ENCODE measurements at regions not wholly inside any gene's neighbourhood (a gene's known extent, or its start where the extent isn't known, plus 50 kb on each side); places are given as distances from the start of the nearest gene placed in this dataset.

- Histone ChIP-seq H3K4me3 (ENCODE audit: low read length) (no peak overlapping the region), H3K36me3 (ENCODE audit: control insufficient read depth, insufficient read depth, low read length) (no peaks in the 10 kb centered on the region), H3K9me3 (replicated peaks; ENCODE audit: control insufficient read depth, low read depth, low read length) (no peaks in the 10 kb centered on the region), H3K27ac (ENCODE audit: low read length) (no peak overlapping the region), H3K27me3 (ENCODE audit: control insufficient read depth, insufficient read depth, low read length) (no peaks in the 10 kb centered on the region), H3K4me1 (ENCODE audit: control insufficient read depth, insufficient read depth, low read length) (no peaks in the 10 kb centered on the region)
- WGBS (ENCODE audit: insufficient coverage) = no CpG with 5 or more reads among the region's 1 CpG
- no peak for DNase-seq
Observed at GRCh38 chr7:118606602-118607001, 382.1 kb downstream of the ANKRD7 start.

- H3K27ac ChIP-seq (ENCODE audit: low read length) = no peak overlapping the region
- H3K9me3 ChIP-seq (replicated peaks; ENCODE audit: control insufficient read depth, low read depth, low read length) = no peaks in the 10 kb centered on the region
- no peaks in the 10 kb centered on the region for H3K36me3 ChIP-seq (ENCODE audit: control insufficient read depth, insufficient read depth, low read length)
- DNase-seq = no peak
- WGBS (ENCODE audit: insufficient coverage) = 96% methylated on average over 3 of the region's 3 CpGs
- H3K4me3 ChIP-seq (ENCODE audit: low read length) = no peak overlapping the region
- H3K27me3 ChIP-seq (ENCODE audit: control insufficient read depth, insufficient read depth, low read length) = no peaks in the 10 kb centered on the region
- no peaks in the 10 kb centered on the region for H3K4me1 ChIP-seq (ENCODE audit: control insufficient read depth, insufficient read depth, low read length)
Observed at GRCh38 chr7:118609207-118609606, 384.7 kb downstream of the ANKRD7 start.

GRCh38 chr7:118615681-118616080 is 391.2 kb downstream of the ANKRD7 start:
- peak; percentile 22 for DNase-seq
- WGBS (ENCODE audit: insufficient coverage) = 60% methylated on average over 2 of the region's 4 CpGs
- Histone ChIP-seq H3K9me3 (replicated peaks; ENCODE audit: control insufficient read depth, low read depth, low read length) (no peaks in the 10 kb centered on the region), H3K4me1 (ENCODE audit: control insufficient read depth, insufficient read depth, low read length) (no peaks in the 10 kb centered on the region), H3K36me3 (ENCODE audit: control insufficient read depth, insufficient read depth, low read length) (no peaks in the 10 kb centered on the region), H3K27me3 (ENCODE audit: control insufficient read depth, insufficient read depth, low read length) (no peaks in the 10 kb centered on the region), H3K4me3 (ENCODE audit: low read length) (no peak overlapping the region), H3K27ac (ENCODE audit: low read length) (no peak overlapping the region)

GRCh38 chr7:118621810-118622360 is 397.4 kb downstream of the ANKRD7 start:
- H3K27ac ChIP-seq (ENCODE audit: low read length) = no peak overlapping the region
- WGBS (ENCODE audit: insufficient coverage) = 60% methylated on average over 1 of the region's 3 CpGs
- no peak overlapping the region for H3K4me3 ChIP-seq (ENCODE audit: low read length)
- DNase-seq = no peak
- H3K4me1 ChIP-seq (ENCODE audit: control insufficient read depth, insufficient read depth, low read length) = no peaks in the 10 kb centered on the region
- H3K9me3 ChIP-seq (replicated peaks; ENCODE audit: control insufficient read depth, low read depth, low read length) = peaks cover 3% of the 10 kb centered on the region
- H3K27me3 ChIP-seq (ENCODE audit: control insufficient read depth, insufficient read depth, low read length) = no peaks in the 10 kb centered on the region
- H3K36me3 ChIP-seq (ENCODE audit: control insufficient read depth, insufficient read depth, low read length) = no peaks in the 10 kb centered on the region

GRCh38 chr7:118626739-118627138 is 402.2 kb downstream of the ANKRD7 start:
- H3K4me1 ChIP-seq (ENCODE audit: control insufficient read depth, insufficient read depth, low read length) = no peaks in the 10 kb centered on the region
- H3K27me3 ChIP-seq (ENCODE audit: control insufficient read depth, insufficient read depth, low read length) = no peaks in the 10 kb centered on the region
- no peak overlapping the region for H3K4me3 ChIP-seq (ENCODE audit: low read length)
- no peaks in the 10 kb centered on the region for H3K36me3 ChIP-seq (ENCODE audit: control insufficient read depth, insufficient read depth, low read length)
- H3K9me3 ChIP-seq (replicated peaks; ENCODE audit: control insufficient read depth, low read depth, low read length) = peaks cover 8% of the 10 kb centered on the region
- WGBS (ENCODE audit: insufficient coverage) = 90% methylated on average over 3 of the region's 4 CpGs
- no peak overlapping the region for H3K27ac ChIP-seq (ENCODE audit: low read length)
- no peak for DNase-seq

GRCh38 chr7:118627467-118627866 is 403.0 kb downstream of the ANKRD7 start:
- no peak overlapping the region for H3K27ac ChIP-seq (ENCODE audit: low read length)
- no peak for DNase-seq
- 94% methylated on average over 2 of the region's 8 CpGs for WGBS (ENCODE audit: insufficient coverage)

GRCh38 chr7:118629898-118630438 is 405.5 kb downstream of the ANKRD7 start:
- 40% methylated on average over 1 of the region's 2 CpGs for WGBS (ENCODE audit: insufficient coverage)
- DNase-seq = no peak
- H3K27ac ChIP-seq (ENCODE audit: low read length) = no peak overlapping the region

More at GRCh38 chr7:118627467-118627866, 403.0 kb downstream of the ANKRD7 start:
- Histone ChIP-seq H3K4me1 (ENCODE audit: control insufficient read depth, insufficient read depth, low read length) (no peaks in the 10 kb centered on the region), H3K27me3 (ENCODE audit: control insufficient read depth, insufficient read depth, low read length) (no peaks in the 10 kb centered on the region), H3K36me3 (ENCODE audit: control insufficient read depth, insufficient read depth, low read length) (no peaks in the 10 kb centered on the region), H3K9me3 (replicated peaks; ENCODE audit: control insufficient read depth, low read depth, low read length) (peaks cover 8% of the 10 kb centered on the region), H3K4me3 (ENCODE audit: low read length) (no peak overlapping the region)

GRCh38 chr7:118642396-118642795 is 417.9 kb downstream of the ANKRD7 start:
- Histone ChIP-seq H3K9me3 (replicated peaks; ENCODE audit: control insufficient read depth, low read depth, low read length) (no peaks in the 10 kb centered on the region), H3K4me3 (ENCODE audit: low read length) (no peak overlapping the region), H3K27me3 (ENCODE audit: control insufficient read depth, insufficient read depth, low read length) (no peaks in the 10 kb centered on the region), H3K27ac (ENCODE audit: low read length) (no peak overlapping the region), H3K4me1 (ENCODE audit: control insufficient read depth, insufficient read depth, low read length) (no peaks in the 10 kb centered on the region), H3K36me3 (ENCODE audit: control insufficient read depth, insufficient read depth, low read length) (no peaks in the 10 kb centered on the region)
- DNase-seq = peak; percentile 2
- no CpG with 5 or more reads among the region's 2 CpGs for WGBS (ENCODE audit: insufficient coverage)

More at GRCh38 chr7:118629898-118630438, 405.5 kb downstream of the ANKRD7 start:
- no peaks in the 10 kb centered on the region for H3K36me3 ChIP-seq (ENCODE audit: control insufficient read depth, insufficient read depth, low read length)
- peaks cover 8% of the 10 kb centered on the region for H3K9me3 ChIP-seq (replicated peaks; ENCODE audit: control insufficient read depth, low read depth, low read length)
- no peaks in the 10 kb centered on the region for H3K4me1 ChIP-seq (ENCODE audit: control insufficient read depth, insufficient read depth, low read length)
- H3K27me3 ChIP-seq (ENCODE audit: control insufficient read depth, insufficient read depth, low read length) = no peaks in the 10 kb centered on the region
- no peak overlapping the region for H3K4me3 ChIP-seq (ENCODE audit: low read length)

- no peak for DNase-seq
- H3K27me3 ChIP-seq (ENCODE audit: control insufficient read depth, insufficient read depth, low read length) = no peaks in the 10 kb centered on the region
- H3K27ac ChIP-seq (ENCODE audit: low read length) = no peak overlapping the region
- no peak overlapping the region for H3K4me3 ChIP-seq (ENCODE audit: low read length)
- H3K9me3 ChIP-seq (replicated peaks; ENCODE audit: control insufficient read depth, low read depth, low read length) = no peaks in the 10 kb centered on the region
- no peaks in the 10 kb centered on the region for H3K4me1 ChIP-seq (ENCODE audit: control insufficient read depth, insufficient read depth, low read length)
- H3K36me3 ChIP-seq (ENCODE audit: control insufficient read depth, insufficient read depth, low read length) = no peaks in the 10 kb centered on the region
Observed at GRCh38 chr7:118644346-118644745, 419.8 kb downstream of the ANKRD7 start.

- Histone ChIP-seq H3K9me3 (replicated peaks; ENCODE audit: control insufficient read depth, low read depth, low read length) (no peaks in the 10 kb centered on the region), H3K27ac (ENCODE audit: low read length) (no peak overlapping the region), H3K36me3 (ENCODE audit: control insufficient read depth, insufficient read depth, low read length) (no peaks in the 10 kb centered on the region), H3K4me3 (ENCODE audit: low read length) (no peak overlapping the region), H3K27me3 (ENCODE audit: control insufficient read depth, insufficient read depth, low read length) (no peaks in the 10 kb centered on the region), H3K4me1 (ENCODE audit: control insufficient read depth, insufficient read depth, low read length) (no peaks in the 10 kb centered on the region)
- peak; percentile 12 for DNase-seq
- no CpG with 5 or more reads among the region's 2 CpGs for WGBS (ENCODE audit: insufficient coverage)
Observed at GRCh38 chr7:118648002-118648401, 423.5 kb downstream of the ANKRD7 start.
